Astrocyte (in vitro differentiated cells and primary cell): ENCODE measurements at regions not wholly inside any gene's neighbourhood (a gene's known extent, or its start where the extent isn't known, plus 50 kb on each side); places are given as distances from the start of the nearest gene placed in this dataset.

Experiments used
- EZH2 ChIP-seq: IDR thresholded peaks from 2 replicates; pipeline ENCODE4 v1.6.1; 2012; ENCODE audit warnings: mild to moderate bottlenecking, low read length, inconsistent platforms; ENCODE audit not compliant: insufficient read depth
- TF ChIP-seq, protein P1 (sequence below): IDR thresholded peaks from 2 replicates; pipeline ENCODE4 v1.5.1; 2011; ENCODE audit warnings: low read depth, mild to moderate bottlenecking, inconsistent platforms, low read length, moderate library complexity; ENCODE audit not compliant: insufficient read depth

DNA sequence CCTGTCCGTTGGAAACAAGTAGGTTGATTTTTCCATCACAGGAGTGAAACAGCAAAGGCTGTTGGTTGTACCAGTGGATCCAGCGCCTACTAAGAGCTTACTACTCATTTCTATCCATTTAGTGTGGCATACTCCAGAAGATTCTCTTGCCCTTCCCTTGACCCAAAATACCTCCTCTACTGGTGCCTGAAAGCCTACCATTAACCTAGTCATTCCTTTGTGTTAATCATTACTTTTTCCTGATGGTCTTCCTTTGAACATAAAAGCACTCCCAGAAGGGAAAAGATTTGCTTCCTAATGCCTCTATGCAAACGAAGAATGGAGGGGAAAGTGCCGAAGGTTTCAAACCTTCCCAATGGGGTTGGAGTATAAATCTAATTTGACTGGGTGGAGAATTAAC, 123.3 kb downstream of the QRSL1 start:
- TF ChIP-seq, protein P1, sequence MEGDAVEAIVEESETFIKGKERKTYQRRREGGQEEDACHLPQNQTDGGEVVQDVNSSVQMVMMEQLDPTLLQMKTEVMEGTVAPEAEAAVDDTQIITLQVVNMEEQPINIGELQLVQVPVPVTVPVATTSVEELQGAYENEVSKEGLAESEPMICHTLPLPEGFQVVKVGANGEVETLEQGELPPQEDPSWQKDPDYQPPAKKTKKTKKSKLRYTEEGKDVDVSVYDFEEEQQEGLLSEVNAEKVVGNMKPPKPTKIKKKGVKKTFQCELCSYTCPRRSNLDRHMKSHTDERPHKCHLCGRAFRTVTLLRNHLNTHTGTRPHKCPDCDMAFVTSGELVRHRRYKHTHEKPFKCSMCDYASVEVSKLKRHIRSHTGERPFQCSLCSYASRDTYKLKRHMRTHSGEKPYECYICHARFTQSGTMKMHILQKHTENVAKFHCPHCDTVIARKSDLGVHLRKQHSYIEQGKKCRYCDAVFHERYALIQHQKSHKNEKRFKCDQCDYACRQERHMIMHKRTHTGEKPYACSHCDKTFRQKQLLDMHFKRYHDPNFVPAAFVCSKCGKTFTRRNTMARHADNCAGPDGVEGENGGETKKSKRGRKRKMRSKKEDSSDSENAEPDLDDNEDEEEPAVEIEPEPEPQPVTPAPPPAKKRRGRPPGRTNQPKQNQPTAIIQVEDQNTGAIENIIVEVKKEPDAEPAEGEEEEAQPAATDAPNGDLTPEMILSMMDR = no peak
- TF ChIP-seq EZH2 = no peak
